PC-3 (cell line): ENCODE measurements at regions not wholly inside any gene's neighbourhood (a gene's known extent, or its start where the extent isn't known, plus 50 kb on each side); places are given as distances from the start of the nearest gene placed in this dataset.

Experiments used
- CTCF ChIP-seq: fragments of 300-600 bp; sonication (generic); conservative IDR thresholded peaks from 2 replicates; pipeline ENCODE4 v1.5.1; 2017; ENCODE audit warnings: antibody characterized with exemption, low read depth, mild to moderate bottlenecking, low read length
- EZH2phosphoT487 ChIP-seq: fragments of 300-600 bp; sonication (generic); IDR thresholded peaks from 2 replicates; pipeline ENCODE4 v1.6.1; 2018; ENCODE audit warnings: mild to moderate bottlenecking, antibody characterized with exemption, low read length, borderline replicate concordance

- TF ChIP-seq CTCF: no peak
- no peak for TF ChIP-seq EZH2phosphoT487
Observed at GRCh38 chr5:106675687-106676086, 995.0 kb downstream of the EFNA5 start.
